PFSK-1 (cell line): ENCODE measurements at regions not wholly inside any gene's neighbourhood (a gene's known extent, or its start where the extent isn't known, plus 50 kb on each side); places are given as distances from the start of the nearest gene placed in this dataset.

Experiments
- POLR2AphosphoS5 ChIP-seq: IDR thresholded peaks from 2 replicates; pipeline ENCODE4 v1.6.1; 2012; ENCODE audit warnings: low read depth, mild to moderate bottlenecking, control low read depth, low read length, moderate library complexity
- REST ChIP-seq, 2 experiments: IDR thresholded peaks; 2 replicates each; pipeline versions ENCODE4 v1.6.1 to v1.8.0; 2011 to 2012; ENCODE audit warnings: low read depth in 2 of 2, low read length in 2 of 2, control low read depth in 1 of 2, inconsistent platforms in 1 of 2, mild to moderate bottlenecking in 1 of 2, moderate library complexity in 1 of 2; ENCODE audit not compliant: insufficient read depth in 1 of 2
- SIN3A ChIP-seq: IDR thresholded peaks from 2 replicates; pipeline ENCODE4 v1.6.1; 2012; ENCODE audit warnings: mild to moderate bottlenecking, low read length, moderate library complexity, borderline replicate concordance; ENCODE audit not compliant: insufficient read depth
- TAF1 ChIP-seq: IDR thresholded peaks from 2 replicates; pipeline ENCODE4 v1.6.1; 2012; ENCODE audit warnings: low read length, control low read depth, borderline replicate concordance; ENCODE audit not compliant: insufficient read depth

- TF ChIP-seq POLR2AphosphoS5, result no peak
- TF ChIP-seq REST (IDR thresholded peaks at IDR 0.05; ENCODE audit: insufficient read depth in 1 of 2, low read depth in 2 of 2, low read length in 2 of 2), result no peak
- no peak for TF ChIP-seq SIN3A
- no peak for TF ChIP-seq TAF1
Measured at GRCh38 chr15:79211481-79211880, 71.0 kb upstream of the ANKRD34C start.
